Stimulated activated memory B cell treated with anti-CD40 and anti-IgM and Interleukin-4, amounts not matched to agents 10 μg/mL and 1 μg/mL and 100 μg/mL, for 72 hours (primary cell): ENCODE measurements at regions not wholly inside any gene's neighbourhood (a gene's known extent, or its start where the extent isn't known, plus 50 kb on each side); places are given as distances from the start of the nearest gene placed in this dataset.
"Not testable (repeated sequence)": the region's sequence is repeated elsewhere in the genome, so short reads cannot be mapped to it uniquely, and the experiment has no call there.

Experiments used
- ATAC-seq: fragments of 150-1000 bp; cut with Tn5 transposase; 2 replicates; pipeline ENCODE4 v1.10.0; 2021
- H3K27ac Mint-ChIP-seq: one replicate; pipeline ENCODE4 v1.8.0; 2022; ENCODE audit warnings: mild to moderate bottlenecking, mixed read lengths
- H3K27me3 Mint-ChIP-seq: one replicate; pipeline ENCODE4 v1.8.0; 2022; ENCODE audit warnings: mixed read lengths
- H3K36me3 Mint-ChIP-seq: one replicate; pipeline ENCODE4 v1.8.0; 2022; ENCODE audit warnings: mixed read lengths
- H3K4me1 Mint-ChIP-seq: one replicate; pipeline ENCODE4 v1.8.0; 2022; ENCODE audit warnings: mixed read lengths
- H3K4me3 Mint-ChIP-seq: one replicate; pipeline ENCODE4 v1.8.0; 2022; ENCODE audit warnings: mild to moderate bottlenecking, moderate library complexity, mixed read lengths
- H3K9me3 Mint-ChIP-seq: one replicate; pipeline ENCODE4 v1.8.0; 2022; ENCODE audit warnings: mixed read lengths

DNA sequence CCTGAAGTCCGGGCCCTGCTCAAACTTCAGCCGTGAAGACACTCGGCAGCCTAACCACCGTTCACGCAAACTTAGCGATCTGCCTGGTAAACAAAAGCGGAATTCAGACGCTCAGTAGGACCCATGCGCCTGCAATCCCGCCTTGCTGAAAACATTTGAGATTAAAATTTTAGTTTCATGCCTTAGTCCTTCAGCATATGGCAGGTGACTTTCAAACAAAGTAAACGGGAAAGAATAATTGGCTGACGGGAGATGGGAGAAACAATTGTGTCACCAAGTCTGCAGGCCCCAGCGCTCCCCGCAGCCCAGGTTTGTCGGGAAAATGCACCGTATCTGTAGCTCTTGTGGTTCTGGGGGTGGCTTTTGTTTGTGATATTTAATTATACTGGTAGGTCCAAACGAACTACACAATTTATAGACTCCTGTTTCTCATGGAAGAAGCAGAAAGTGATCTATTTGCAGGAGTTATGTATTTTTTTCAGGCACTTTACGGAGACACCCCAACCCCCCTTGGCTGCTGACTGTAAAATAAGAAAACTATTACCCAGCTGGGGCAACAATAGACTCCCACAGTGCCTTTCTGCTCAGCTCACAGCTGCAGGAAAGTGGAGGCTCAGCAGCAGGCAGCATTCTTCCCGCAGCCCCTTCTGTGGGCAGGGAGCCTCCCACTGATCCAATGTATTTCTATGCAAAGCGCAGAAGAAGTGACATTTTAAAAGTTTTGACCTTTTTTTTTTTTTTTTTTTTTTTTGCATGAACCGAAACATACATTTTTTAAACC, 94.8 kb downstream of the SOX1 start:
- no peak for ATAC-seq
- Mint-ChIP-seq H3K36me3 (no peaks in the 10 kb centered on the region), H3K4me1 (no peaks in the 10 kb centered on the region), H3K27ac (no peak overlapping the region), H3K4me3 (no peak overlapping the region), H3K9me3 (peaks cover 8% of the 10 kb centered on the region), H3K27me3 (peaks cover 12% of the 10 kb centered on the region)

- ATAC-seq, H3K36me3 Mint-ChIP-seq, H3K4me1 Mint-ChIP-seq, H3K9me3 Mint-ChIP-seq, H3K27ac Mint-ChIP-seq, H3K4me3 Mint-ChIP-seq: not testable (repeated sequence)
- H3K27me3 Mint-ChIP-seq, result peaks cover 12% of the 10 kb centered on the region
Observed at GRCh38 chr13:112163691-112164660, 97.0 kb downstream of the SOX1 start.

GRCh38 chr13:112165712-112166111, 98.8 kb downstream of the SOX1 start:
- no peak for ATAC-seq
- no peaks in the 10 kb centered on the region for H3K9me3 Mint-ChIP-seq
- no peaks in the 10 kb centered on the region for H3K36me3 Mint-ChIP-seq
- H3K4me1 Mint-ChIP-seq, result no peaks in the 10 kb centered on the region
- H3K27me3 Mint-ChIP-seq, result peaks cover 12% of the 10 kb centered on the region
- H3K27ac Mint-ChIP-seq, result no peak overlapping the region
- no peak overlapping the region for H3K4me3 Mint-ChIP-seq

GRCh38 chr13:112168761-112169160, 101.8 kb downstream of the SOX1 start:
- no peak for ATAC-seq
- no peaks in the 10 kb centered on the region for H3K4me1 Mint-ChIP-seq
- no peaks in the 10 kb centered on the region for H3K36me3 Mint-ChIP-seq
- no peak overlapping the region for H3K27ac Mint-ChIP-seq
- no peaks in the 10 kb centered on the region for H3K9me3 Mint-ChIP-seq
- no peak overlapping the region for H3K4me3 Mint-ChIP-seq
- no peaks in the 10 kb centered on the region for H3K27me3 Mint-ChIP-seq

- Mint-ChIP-seq H3K4me1 (no peaks in the 10 kb centered on the region), H3K36me3 (no peaks in the 10 kb centered on the region), H3K27me3 (no peaks in the 10 kb centered on the region), H3K27ac (no peak overlapping the region), H3K4me3 (no peak overlapping the region), H3K9me3 (peaks cover 5% of the 10 kb centered on the region)
- ATAC-seq, result no peak
Observed at GRCh38 chr13:112169941-112170822, 103.2 kb downstream of the SOX1 start.

DNA sequence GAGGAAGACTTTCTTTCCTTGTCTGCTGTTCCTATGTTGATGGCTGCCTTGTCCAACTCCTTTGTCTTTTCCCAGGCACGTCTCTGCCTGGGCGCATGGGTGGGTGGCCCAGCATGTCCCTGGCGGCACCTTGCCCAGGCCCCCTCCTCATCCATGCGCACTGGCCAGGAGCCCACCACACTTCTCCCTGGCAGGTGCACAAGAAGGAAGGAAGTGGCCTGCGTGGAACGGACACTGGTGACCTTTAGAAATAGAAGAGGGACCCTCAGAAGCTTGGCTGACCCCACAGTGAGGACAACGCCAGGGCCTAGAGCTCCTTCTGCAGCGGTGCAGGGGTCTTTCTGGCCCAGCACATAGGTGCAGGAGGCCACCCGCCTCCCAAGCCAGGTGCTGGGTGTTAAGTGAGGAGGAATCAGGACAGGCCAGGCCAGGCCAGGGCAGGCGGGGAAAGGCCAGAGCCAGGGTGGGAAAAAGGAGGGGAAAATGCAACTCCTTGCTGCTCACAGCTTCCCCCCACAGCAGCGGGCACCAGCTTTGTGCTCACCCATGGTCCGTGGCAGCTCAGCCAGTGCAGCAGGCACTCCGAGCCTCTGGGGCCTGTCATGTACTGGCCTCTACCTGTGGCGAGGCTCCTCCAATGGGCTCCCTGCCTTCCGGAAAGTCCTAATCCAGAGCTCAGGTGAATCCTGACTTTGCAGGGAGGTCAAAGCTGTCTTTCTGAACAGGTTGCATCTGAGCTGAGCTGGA, 104.0 kb downstream of the SOX1 start:
- H3K9me3 Mint-ChIP-seq, result peaks cover 5% of the 10 kb centered on the region
- H3K36me3 Mint-ChIP-seq, result no peaks in the 10 kb centered on the region
- no peak for ATAC-seq
- no peak overlapping the region for H3K4me3 Mint-ChIP-seq
- H3K4me1 Mint-ChIP-seq, result no peaks in the 10 kb centered on the region
- no peaks in the 10 kb centered on the region for H3K27me3 Mint-ChIP-seq
- no peak overlapping the region for H3K27ac Mint-ChIP-seq

- no peak for ATAC-seq
- H3K36me3 Mint-ChIP-seq, result no peaks in the 10 kb centered on the region
- no peaks in the 10 kb centered on the region for H3K27me3 Mint-ChIP-seq
- H3K4me3 Mint-ChIP-seq, result no peak overlapping the region
- peaks cover 5% of the 10 kb centered on the region for H3K9me3 Mint-ChIP-seq
- H3K4me1 Mint-ChIP-seq, result no peaks in the 10 kb centered on the region
- no peak overlapping the region for H3K27ac Mint-ChIP-seq
Observed at GRCh38 chr13:112171570-112171965, 104.6 kb downstream of the SOX1 start.

DNA sequence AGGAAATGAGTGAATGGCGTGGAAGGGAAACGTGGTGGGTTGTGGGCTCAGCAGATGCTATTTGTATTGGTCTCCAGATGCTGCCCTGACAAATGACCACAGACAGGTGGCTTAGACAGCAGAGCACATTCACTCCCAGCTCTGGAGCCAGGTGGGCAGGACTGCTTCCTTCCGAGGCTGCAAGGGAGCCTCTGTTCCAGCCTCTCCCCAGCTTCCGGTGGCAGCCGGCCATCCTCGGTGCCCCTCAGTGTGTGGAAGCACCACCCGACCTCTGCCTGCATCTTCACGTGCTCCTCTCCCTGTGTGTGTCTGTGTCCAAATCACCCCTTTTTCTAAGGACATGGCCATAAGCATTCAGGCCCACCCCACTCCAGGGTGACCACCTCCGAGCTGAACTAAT, 105.1 kb downstream of the SOX1 start:
- H3K4me1 Mint-ChIP-seq, result no peaks in the 10 kb centered on the region
- no peaks in the 10 kb centered on the region for H3K27me3 Mint-ChIP-seq
- no peaks in the 10 kb centered on the region for H3K36me3 Mint-ChIP-seq
- no peak for ATAC-seq
- H3K9me3 Mint-ChIP-seq, result peaks cover 5% of the 10 kb centered on the region
- H3K4me3 Mint-ChIP-seq, result no peak overlapping the region
- no peak overlapping the region for H3K27ac Mint-ChIP-seq

- peaks cover 5% of the 10 kb centered on the region for H3K9me3 Mint-ChIP-seq
- no peak for ATAC-seq
- no peaks in the 10 kb centered on the region for H3K36me3 Mint-ChIP-seq
- H3K27ac Mint-ChIP-seq, result no peak overlapping the region
- H3K27me3 Mint-ChIP-seq, result no peaks in the 10 kb centered on the region
- H3K4me3 Mint-ChIP-seq, result no peak overlapping the region
- H3K4me1 Mint-ChIP-seq, result no peaks in the 10 kb centered on the region
Observed at GRCh38 chr13:112172641-112173251, 105.8 kb downstream of the SOX1 start.

DNA sequence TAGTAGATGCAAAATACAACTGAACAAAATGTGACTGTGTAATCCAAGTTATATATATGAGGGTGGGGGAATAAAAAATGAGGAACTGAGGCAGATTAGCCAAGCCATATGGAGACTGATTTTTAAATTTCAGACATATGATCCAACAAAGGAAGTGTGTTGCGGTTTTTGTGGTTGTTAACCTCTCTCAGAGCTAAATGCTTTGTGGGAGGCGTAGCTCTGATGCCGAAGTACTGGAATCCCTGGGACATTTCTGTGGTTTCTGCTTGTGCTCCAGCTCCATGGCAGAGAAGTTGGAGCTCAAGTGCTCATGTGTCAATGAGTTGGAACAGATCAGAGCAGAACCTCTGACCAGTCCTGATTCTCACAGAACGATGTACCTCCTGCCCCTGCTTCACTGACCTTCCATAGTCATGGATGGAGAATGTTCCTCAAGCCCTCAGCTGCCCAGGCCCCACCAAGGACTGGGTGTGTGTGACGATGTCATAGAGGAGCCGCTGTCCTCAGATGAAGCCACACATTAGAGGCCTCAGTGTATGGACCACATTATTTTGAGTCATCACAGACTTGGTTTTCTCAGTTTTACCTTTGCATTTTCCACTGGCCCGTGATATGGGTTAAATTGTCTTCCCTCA, 107.6 kb downstream of the SOX1 start:
- Mint-ChIP-seq H3K27me3 (no peaks in the 10 kb centered on the region), H3K4me3 (no peak overlapping the region), H3K36me3 (no peaks in the 10 kb centered on the region), H3K4me1 (no peaks in the 10 kb centered on the region), H3K9me3 (peaks cover 5% of the 10 kb centered on the region), H3K27ac (no peak overlapping the region)
- no peak for ATAC-seq

- no peaks in the 10 kb centered on the region for H3K4me1 Mint-ChIP-seq
- no peak overlapping the region for H3K4me3 Mint-ChIP-seq
- no peak overlapping the region for H3K27ac Mint-ChIP-seq
- H3K27me3 Mint-ChIP-seq, result no peaks in the 10 kb centered on the region
- H3K9me3 Mint-ChIP-seq, result peaks cover 5% of the 10 kb centered on the region
- H3K36me3 Mint-ChIP-seq, result no peaks in the 10 kb centered on the region
- no peak for ATAC-seq
Observed at GRCh38 chr13:112175162-112176075, 108.5 kb downstream of the SOX1 start.

GRCh38 chr13:112176141-112177119, 109.5 kb downstream of the SOX1 start:
- not testable (repeated sequence) for H3K36me3 Mint-ChIP-seq, H3K27ac Mint-ChIP-seq, H3K4me1 Mint-ChIP-seq, ATAC-seq, H3K4me3 Mint-ChIP-seq, H3K27me3 Mint-ChIP-seq, H3K9me3 Mint-ChIP-seq
